Stomach (tissue), 8 donors: ENCODE measurements at regions not wholly inside any gene's neighbourhood (a gene's known extent, or its start where the extent isn't known, plus 50 kb on each side); places are given as distances from the start of the nearest gene placed in this dataset.
A peak's percentile ranks its signal among the peaks of the same experiment; 100 is the strongest.

Experiments used
- DNase-seq, 2 donors: peaks; one replicate each; pipeline versions ENCODE4 v3.0.0 to v3.0.0-alpha.2; 2013 to 2019
- H3K27ac ChIP-seq, 5 donors: fragments of 200-600 bp in 4 of 5; sonication (generic) in 4 of 5; one replicate each; pipeline ENCODE4 v1.5.1; 2013 to 2019; ENCODE audit warnings: mild to moderate bottlenecking in 1 of 5, moderate library complexity in 1 of 5
- H3K27me3 ChIP-seq, 3 donors: fragments of 200-600 bp; sonication (generic); one replicate each; pipeline ENCODE4 v1.5.1; 2017 to 2019; ENCODE audit warnings: mixed run types in 1 of 3
- H3K36me3 ChIP-seq, 4 donors: fragments of 200-600 bp; sonication (generic); 1 replicate in 3 of 4; 2 replicates in 1 of 4; pipeline ENCODE4 v1.5.1; 2016 to 2019
- H3K4me1 ChIP-seq, 4 donors: fragments of 200-600 bp; sonication (generic); one replicate each; pipeline ENCODE4 v1.5.1; 2016 to 2019
- H3K4me3 ChIP-seq, 4 donors: fragments of 200-600 bp; sonication (generic) in 3 of 4; one replicate each; pipeline ENCODE4 v1.5.1; 2016 to 2019; ENCODE audit warnings: mild to moderate bottlenecking in 1 of 4
- H3K9me3 ChIP-seq, 4 donors: fragments of 200-600 bp; sonication (generic); one replicate each; pipeline ENCODE4 v1.5.1; 2016 to 2019
- EP300 ChIP-seq: sonication (generic); formaldehyde crosslinking; IDR thresholded peaks from one replicate; pipeline ENCODE4 v1.6.1; 2017; ENCODE audit warnings: antibody characterized with exemption
- POLR2A ChIP-seq, 4 donors: fragments of 450-650 bp; IDR thresholded peaks; one replicate each; pipeline ENCODE4 v1.6.1; 2016; ENCODE audit warnings: antibody characterized with exemption in 4 of 4, control low read depth in 2 of 4, mild to moderate bottlenecking in 1 of 4, moderate library complexity in 1 of 4
- POLR2AphosphoS5 ChIP-seq, 3 donors: sonication (generic); formaldehyde crosslinking; IDR thresholded peaks; one replicate each; pipeline ENCODE4 v1.6.1; 2016; ENCODE audit warnings: antibody characterized with exemption in 3 of 3
- WGBS, 5 donors: extraction: QIAGEN DNeasy Blood & Tissue Kit in 3 of 5; methylation state at CpG; one replicate each; pipeline versions ENCODE4 v1.1.5 to v1.1.7; 2013 to 2018; 5-methylcytosine and 5-hydroxymethylcytosine counted together
- intact Hi-C: fragments of 100-400 bp; cut with DNase I; formaldehyde crosslinking; loops from one replicate; pipeline ENCODE4 v1.15.1; 2023; ENCODE audit warnings: low total_unique reads
- TF ChIP-seq, protein P1 (sequence below), 7 experiments: fragments of 450-650 bp in 4 of 7; fragments of 200-600 bp in 3 of 7; sonication (generic) in 3 of 7; IDR thresholded peaks; one replicate each; pipeline ENCODE4 v1.5.1; 2016 to 2019; ENCODE audit warnings: antibody characterized with exemption in 7 of 7, control low read depth in 2 of 7, mild to moderate bottlenecking in 1 of 7
- donor health status: healthy with polysubstance abuse.
- donor health status: Bipolar disorder and iron deficiency.
- donor health status: healthy.

DNA sequence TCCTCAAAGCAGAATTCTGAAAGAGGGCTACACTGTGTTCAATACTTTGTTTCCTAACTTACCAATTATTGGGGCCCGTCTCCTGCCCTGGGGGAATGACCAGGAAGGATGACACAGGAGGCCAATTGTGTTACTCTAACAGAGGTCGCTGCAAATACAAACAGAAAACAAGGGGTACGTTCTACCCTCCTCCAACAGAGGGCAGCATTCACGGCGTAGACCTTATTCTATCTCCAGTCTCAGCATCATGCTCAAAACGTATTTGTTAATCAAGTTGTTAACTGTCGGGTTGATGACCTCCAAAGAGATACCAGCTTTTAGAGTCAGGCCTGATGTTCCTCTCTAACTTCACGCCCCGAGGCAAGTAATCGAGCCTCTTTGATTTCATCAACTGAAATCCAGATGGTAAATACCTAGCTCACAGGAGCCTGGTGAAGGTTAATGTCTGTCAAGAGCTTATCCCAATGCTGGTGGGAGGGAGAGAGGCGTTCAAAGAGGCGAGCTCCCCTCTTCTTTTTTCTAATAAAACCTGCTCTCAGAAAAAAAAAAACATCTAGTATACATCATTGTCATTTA lies 181.0 kb upstream of the KCNIP4 start:
- intact Hi-C loops, result no loop called here
- peaks cover 0 to 4% (median 3%) of the 10 kb centered on the region in 4 donors for H3K9me3 ChIP-seq
- TF ChIP-seq, protein P1, sequence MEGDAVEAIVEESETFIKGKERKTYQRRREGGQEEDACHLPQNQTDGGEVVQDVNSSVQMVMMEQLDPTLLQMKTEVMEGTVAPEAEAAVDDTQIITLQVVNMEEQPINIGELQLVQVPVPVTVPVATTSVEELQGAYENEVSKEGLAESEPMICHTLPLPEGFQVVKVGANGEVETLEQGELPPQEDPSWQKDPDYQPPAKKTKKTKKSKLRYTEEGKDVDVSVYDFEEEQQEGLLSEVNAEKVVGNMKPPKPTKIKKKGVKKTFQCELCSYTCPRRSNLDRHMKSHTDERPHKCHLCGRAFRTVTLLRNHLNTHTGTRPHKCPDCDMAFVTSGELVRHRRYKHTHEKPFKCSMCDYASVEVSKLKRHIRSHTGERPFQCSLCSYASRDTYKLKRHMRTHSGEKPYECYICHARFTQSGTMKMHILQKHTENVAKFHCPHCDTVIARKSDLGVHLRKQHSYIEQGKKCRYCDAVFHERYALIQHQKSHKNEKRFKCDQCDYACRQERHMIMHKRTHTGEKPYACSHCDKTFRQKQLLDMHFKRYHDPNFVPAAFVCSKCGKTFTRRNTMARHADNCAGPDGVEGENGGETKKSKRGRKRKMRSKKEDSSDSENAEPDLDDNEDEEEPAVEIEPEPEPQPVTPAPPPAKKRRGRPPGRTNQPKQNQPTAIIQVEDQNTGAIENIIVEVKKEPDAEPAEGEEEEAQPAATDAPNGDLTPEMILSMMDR (IDR thresholded peaks at IDR 0.05), result peak in 1 of 7 experiments; percentile 6
- no peak for TF ChIP-seq POLR2AphosphoS5 (IDR thresholded peaks at IDR 0.05)
- no peak for TF ChIP-seq POLR2A (IDR thresholded peaks at IDR 0.05)
- no peaks in the 10 kb centered on the region for H3K27me3 ChIP-seq
- no peaks in the 10 kb centered on the region for H3K4me1 ChIP-seq
- 31 to 38% (median 35%) methylated on average over 12 of the region's 12 CpGs for WGBS, 5 donors
- H3K4me3 ChIP-seq, result no peak overlapping the region
- peak in 1 of 2 donors; percentile 4 for DNase-seq
- no peaks in the 10 kb centered on the region for H3K36me3 ChIP-seq
- H3K27ac ChIP-seq, result no peak overlapping the region

DNA sequence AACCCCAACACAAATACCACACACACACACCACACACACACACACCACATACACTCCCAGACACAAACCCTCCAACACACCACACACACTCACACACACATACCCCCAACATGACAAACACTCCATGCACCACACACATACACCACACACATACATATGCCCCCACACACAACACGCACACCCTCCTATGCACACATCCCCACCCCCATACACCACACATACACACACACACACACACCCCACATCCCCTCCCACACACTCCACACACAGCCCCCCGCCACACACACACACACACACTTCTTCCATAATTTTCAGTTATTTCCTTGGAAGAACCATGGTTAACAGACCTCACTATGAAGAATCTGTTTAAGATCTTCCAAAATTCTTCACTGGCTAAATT lies 173.5 kb upstream of the KCNIP4 start:
- intact Hi-C loops, result no loop called here
- Histone ChIP-seq H3K9me3 (peaks cover 6 to 30% (median 24%) of the 10 kb centered on the region in 4 donors), H3K27ac (no peak overlapping the region), H3K36me3 (no peaks in the 10 kb centered on the region), H3K27me3 (no peaks in the 10 kb centered on the region), H3K4me3 (no peak overlapping the region), H3K4me1 (no peaks in the 10 kb centered on the region)
- no peak for TF ChIP-seq POLR2A (IDR thresholded peaks at IDR 0.05)
- TF ChIP-seq, protein P1 (IDR thresholded peaks at IDR 0.05), result no peak
- no peak for TF ChIP-seq POLR2AphosphoS5 (IDR thresholded peaks at IDR 0.05)
- no peak for TF ChIP-seq EP300
- DNase-seq, result no peak
- 90 to 97% (median 93%) methylated on average over 2 of the region's 2 CpGs for WGBS, 5 donors

DNA sequence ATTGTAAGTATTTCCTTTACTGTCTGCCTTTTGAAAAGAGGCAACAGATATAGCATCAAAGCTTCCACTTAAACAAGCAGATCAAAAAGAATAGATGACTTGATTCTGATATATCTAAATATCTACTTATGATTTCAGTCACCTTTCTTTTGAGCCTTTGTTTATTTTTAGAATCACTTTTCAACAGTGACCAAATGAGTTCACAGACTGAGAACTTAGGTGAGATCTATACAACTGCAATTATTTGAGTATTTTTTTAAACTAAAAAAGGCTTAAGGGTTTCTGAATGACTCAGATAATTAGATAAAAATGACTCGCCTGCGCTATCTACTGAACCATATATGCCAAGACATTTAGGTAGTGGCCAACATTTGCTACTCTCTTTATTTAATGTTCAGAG lies 166.7 kb upstream of the KCNIP4 start:
- TF ChIP-seq POLR2AphosphoS5 (IDR thresholded peaks at IDR 0.05), result no peak
- no peak for TF ChIP-seq POLR2A (IDR thresholded peaks at IDR 0.05)
- TF ChIP-seq EP300, result no peak
- TF ChIP-seq, protein P1 (IDR thresholded peaks at IDR 0.05), result no peak
- Histone ChIP-seq H3K4me3 (no peak overlapping the region), H3K27ac (no peak overlapping the region), H3K27me3 (no peaks in the 10 kb centered on the region), H3K36me3 (no peaks in the 10 kb centered on the region), H3K4me1 (no peaks in the 10 kb centered on the region), H3K9me3 (no peaks in the 10 kb centered on the region)
- 78 to 90% (median 85%) methylated on average over 2 of the region's 2 CpGs for WGBS, 5 donors
- DNase-seq, result no peak
- intact Hi-C loops, result no loop called here

DNA sequence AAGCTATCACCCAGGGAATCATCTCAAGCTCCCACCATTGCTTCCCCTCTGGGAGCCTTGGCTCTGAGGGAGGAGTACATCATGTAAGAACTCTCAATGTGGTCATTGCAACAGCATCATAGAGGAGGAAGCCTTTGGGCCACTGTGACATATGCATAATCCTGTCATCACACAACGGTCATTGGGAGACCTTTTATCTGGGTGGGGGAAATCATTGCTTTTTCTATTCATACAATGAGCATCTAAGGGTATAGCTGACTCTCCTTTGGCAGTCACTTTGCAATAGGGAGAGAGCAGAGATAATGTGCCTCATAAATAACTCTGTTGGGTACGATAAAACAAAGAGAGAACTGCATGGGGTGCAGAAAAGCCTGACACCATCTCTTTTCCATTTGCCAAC lies 155.2 kb upstream of the KCNIP4 start:
- Histone ChIP-seq H3K4me1 (no peaks in the 10 kb centered on the region), H3K27me3 (no peaks in the 10 kb centered on the region), H3K36me3 (no peaks in the 10 kb centered on the region), H3K9me3 (no peaks in the 10 kb centered on the region), H3K4me3 (no peak overlapping the region), H3K27ac (no peak overlapping the region)
- intact Hi-C loops, result no loop called here
- TF ChIP-seq POLR2AphosphoS5 (IDR thresholded peaks at IDR 0.05), result no peak
- no peak for TF ChIP-seq EP300
- TF ChIP-seq POLR2A (IDR thresholded peaks at IDR 0.05), result no peak
- TF ChIP-seq, protein P1 (IDR thresholded peaks at IDR 0.05), result no peak
- WGBS, 5 donors, result 58 to 85% (median 66%) methylated on average over 2 of the region's 2 CpGs
- no peak for DNase-seq
